ENCODE measurements at regions not wholly inside any gene's neighbourhood (a gene's known extent, or its start where the extent isn't known, plus 50 kb on each side); places are given as distances from the start of the nearest gene placed in this dataset.

DNA sequence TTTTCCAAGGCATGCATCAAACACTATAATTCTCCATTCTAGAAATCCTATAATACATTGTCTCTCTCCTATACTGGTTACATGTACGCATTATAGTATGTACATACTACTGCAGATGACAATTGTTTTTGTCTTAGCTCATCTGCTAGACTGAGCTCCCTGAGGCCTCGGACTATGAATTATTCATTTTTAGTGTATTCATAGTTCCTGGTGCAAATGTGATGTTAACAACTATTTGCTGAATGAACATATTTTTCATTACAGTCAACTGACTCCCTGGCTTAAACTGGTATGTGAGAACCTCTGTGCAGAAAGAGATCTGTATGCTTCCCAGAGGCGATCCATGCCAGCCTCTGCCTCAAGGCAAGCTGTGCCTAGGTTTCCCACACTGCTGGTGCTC, 91.8 kb upstream of the PARP11 start:
- Histone ChIP-seq H3K36me3 (ENCODE audit: control insufficient read depth, insufficient read depth, low read length) (no peaks in the 10 kb centered on the region), H3K9ac (no peak overlapping the region), H3K9me3 (ENCODE audit: control insufficient read depth, low read length) (no peaks in the 10 kb centered on the region), H2AFZ (peak overlapping the region; percentile 45), H3K4me3 (ENCODE audit: low read depth, low read length) (no peak overlapping the region), H3K4me2 (ENCODE audit: low read length) (no peak overlapping the region), H3K79me2 (no peaks in the 10 kb centered on the region), H3K4me1 (peaks cover 36% of the 10 kb centered on the region), H3K27ac (no peak overlapping the region), H3K27me3 (ENCODE audit: control insufficient read depth, insufficient read depth, low read length) (no peaks in the 10 kb centered on the region)
- TF ChIP-seq, protein P1, sequence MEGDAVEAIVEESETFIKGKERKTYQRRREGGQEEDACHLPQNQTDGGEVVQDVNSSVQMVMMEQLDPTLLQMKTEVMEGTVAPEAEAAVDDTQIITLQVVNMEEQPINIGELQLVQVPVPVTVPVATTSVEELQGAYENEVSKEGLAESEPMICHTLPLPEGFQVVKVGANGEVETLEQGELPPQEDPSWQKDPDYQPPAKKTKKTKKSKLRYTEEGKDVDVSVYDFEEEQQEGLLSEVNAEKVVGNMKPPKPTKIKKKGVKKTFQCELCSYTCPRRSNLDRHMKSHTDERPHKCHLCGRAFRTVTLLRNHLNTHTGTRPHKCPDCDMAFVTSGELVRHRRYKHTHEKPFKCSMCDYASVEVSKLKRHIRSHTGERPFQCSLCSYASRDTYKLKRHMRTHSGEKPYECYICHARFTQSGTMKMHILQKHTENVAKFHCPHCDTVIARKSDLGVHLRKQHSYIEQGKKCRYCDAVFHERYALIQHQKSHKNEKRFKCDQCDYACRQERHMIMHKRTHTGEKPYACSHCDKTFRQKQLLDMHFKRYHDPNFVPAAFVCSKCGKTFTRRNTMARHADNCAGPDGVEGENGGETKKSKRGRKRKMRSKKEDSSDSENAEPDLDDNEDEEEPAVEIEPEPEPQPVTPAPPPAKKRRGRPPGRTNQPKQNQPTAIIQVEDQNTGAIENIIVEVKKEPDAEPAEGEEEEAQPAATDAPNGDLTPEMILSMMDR (IDR thresholded peaks at IDR 0.05) = no peak

- Histone ChIP-seq H3K4me2 (ENCODE audit: low read length) (no peak overlapping the region), H3K36me3 (ENCODE audit: control insufficient read depth, insufficient read depth, low read length) (no peaks in the 10 kb centered on the region)
- TF ChIP-seq, protein P1 (IDR thresholded peaks at IDR 0.05) = no peak
These were observed 91.2 kb upstream of the PARP11 start for GRCh38 chr12:3964439-3964838.

DNA sequence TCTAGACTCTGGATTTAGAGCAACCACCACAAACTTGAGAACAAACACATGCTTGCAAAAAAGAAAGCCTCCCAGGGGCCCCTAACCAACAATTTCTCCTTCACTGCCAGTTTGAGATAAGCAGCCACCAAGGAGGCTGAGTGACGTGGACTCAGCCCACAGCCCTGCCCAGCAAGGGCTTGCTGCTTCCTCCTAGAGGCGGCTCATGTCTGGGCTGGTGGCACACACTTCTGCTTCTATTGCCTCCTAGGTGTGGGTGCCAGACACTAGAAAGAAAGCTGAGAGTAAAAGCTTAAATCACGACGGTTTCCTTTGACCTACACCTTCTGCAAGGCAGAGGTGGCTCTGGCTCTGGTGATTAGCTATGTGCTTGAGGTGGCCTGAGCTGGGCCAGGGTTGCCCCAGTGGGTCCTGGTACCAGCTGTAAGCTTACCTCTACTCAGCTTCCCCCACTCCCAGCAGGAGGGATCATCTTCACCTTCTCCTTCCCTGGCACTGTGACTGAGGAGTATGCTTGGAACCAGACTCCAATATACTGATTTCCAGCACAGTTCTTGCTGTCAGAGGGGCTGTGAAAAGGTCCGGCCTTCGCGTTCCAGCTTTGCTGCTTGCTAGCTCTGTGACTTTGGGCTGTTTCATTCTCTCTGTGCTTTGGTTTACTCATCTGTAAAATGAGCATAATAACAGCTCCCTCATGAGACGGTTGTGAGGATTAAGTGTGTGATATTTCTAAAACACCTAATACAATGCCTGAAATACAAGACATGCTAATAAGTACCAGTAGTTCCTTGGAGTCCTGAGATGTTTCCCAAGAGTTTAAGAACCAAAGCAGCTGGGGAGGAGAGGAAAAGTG, 89.7 kb upstream of the PARP11 start:
- Histone ChIP-seq H3K27ac (peak overlapping the region; percentile 84), H3K4me1 (peaks cover 36% of the 10 kb centered on the region), H3K4me3 (ENCODE audit: low read depth, low read length) (no peak overlapping the region), H3K36me3 (ENCODE audit: control insufficient read depth, insufficient read depth, low read length) (no peaks in the 10 kb centered on the region), H3K79me2 (no peaks in the 10 kb centered on the region), H2AFZ (peak overlapping the region; percentile 68), H3K9ac (no peak overlapping the region), H3K9me3 (ENCODE audit: control insufficient read depth, low read length) (no peaks in the 10 kb centered on the region), H3K27me3 (ENCODE audit: control insufficient read depth, insufficient read depth, low read length) (no peaks in the 10 kb centered on the region), H3K4me2 (ENCODE audit: low read length) (no peak overlapping the region)
- TF ChIP-seq, protein P1 (IDR thresholded peaks at IDR 0.05) = peak; percentile 45

More at GRCh38 chr12:3964439-3964838, 91.2 kb upstream of the PARP11 start:
- Histone ChIP-seq H2AFZ (peak overlapping the region; percentile 10), H3K79me2 (no peaks in the 10 kb centered on the region), H3K9me3 (ENCODE audit: control insufficient read depth, low read length) (no peaks in the 10 kb centered on the region), H3K4me3 (ENCODE audit: low read depth, low read length) (no peak overlapping the region), H3K9ac (no peak overlapping the region), H3K27ac (no peak overlapping the region), H3K4me1 (peaks cover 36% of the 10 kb centered on the region), H3K27me3 (ENCODE audit: control insufficient read depth, insufficient read depth, low read length) (no peaks in the 10 kb centered on the region)

- H3K36me3 ChIP-seq (ENCODE audit: control insufficient read depth, insufficient read depth, low read length) = no peaks in the 10 kb centered on the region
- H3K4me2 ChIP-seq (ENCODE audit: low read length) = peak overlapping the region; percentile 12
- H2AFZ ChIP-seq = peak overlapping the region; percentile 68
- TF ChIP-seq, protein P1 (IDR thresholded peaks at IDR 0.05) = no peak
- H3K9me3 ChIP-seq (ENCODE audit: control insufficient read depth, low read length) = no peaks in the 10 kb centered on the region
- H3K4me1 ChIP-seq = peaks cover 36% of the 10 kb centered on the region
- no peaks in the 10 kb centered on the region for H3K79me2 ChIP-seq
- H3K9ac ChIP-seq = no peak overlapping the region
- H3K27ac ChIP-seq = peak overlapping the region; percentile 84
- H3K27me3 ChIP-seq (ENCODE audit: control insufficient read depth, insufficient read depth, low read length) = no peaks in the 10 kb centered on the region
- H3K4me3 ChIP-seq (ENCODE audit: low read depth, low read length) = no peak overlapping the region
These were observed 88.4 kb upstream of the PARP11 start for GRCh38 chr12:3961591-3961990.

All from parathyroid adenoma (tissue), 2 donors.